AG04449 (cell line): ENCODE measurements at regions not wholly inside any gene's neighbourhood (a gene's known extent, or its start where the extent isn't known, plus 50 kb on each side); places are given as distances from the start of the nearest gene placed in this dataset.

ENCODE experiments used
- CTCF ChIA-PET: fragments of 350-600 bp; formaldehyde crosslinking; extraction: SDS; loops from one replicate; lab custom pipeline; 2021; ENCODE audit warnings: antibody characterized with exemption; lab: Yijun Ruan, JAX
- POLR2A ChIA-PET: fragments of 400-600, 350-600 bp; formaldehyde crosslinking; extraction: SDS; loops from one replicate; lab custom pipeline; 2020; ENCODE audit warnings: antibody characterized with exemption, inconsistent platforms; lab: Yijun Ruan, JAX
- DNase-seq: peaks from one replicate; pipeline ENCODE4 v3.0.0-alpha.2; 2010; ENCODE audit warnings: low read depth, low spot score
- H3K4me3 ChIP-seq: 2 replicates; pipeline ENCODE4 v1.5.1; 2011; ENCODE audit warnings: low read depth, mild to moderate bottlenecking, control low read depth, low read length
- TF ChIP-seq, protein P1 (sequence below): IDR thresholded peaks from one replicate; pipeline ENCODE4 v1.5.1; 2011; ENCODE audit warnings: mild to moderate bottlenecking, moderate library complexity, low read length, control low read depth, inconsistent platforms; ENCODE audit not compliant: insufficient read depth; ENCODE audit errors: missing control alignments

GRCh38 chr11:29210426-29210825 lies 806.4 kb downstream of the KCNA4 start:
- ChIA-PET CTCF (no interaction called here), POLR2A (no interaction called here)
- DNase-seq, result no peak
- TF ChIP-seq, protein P1, sequence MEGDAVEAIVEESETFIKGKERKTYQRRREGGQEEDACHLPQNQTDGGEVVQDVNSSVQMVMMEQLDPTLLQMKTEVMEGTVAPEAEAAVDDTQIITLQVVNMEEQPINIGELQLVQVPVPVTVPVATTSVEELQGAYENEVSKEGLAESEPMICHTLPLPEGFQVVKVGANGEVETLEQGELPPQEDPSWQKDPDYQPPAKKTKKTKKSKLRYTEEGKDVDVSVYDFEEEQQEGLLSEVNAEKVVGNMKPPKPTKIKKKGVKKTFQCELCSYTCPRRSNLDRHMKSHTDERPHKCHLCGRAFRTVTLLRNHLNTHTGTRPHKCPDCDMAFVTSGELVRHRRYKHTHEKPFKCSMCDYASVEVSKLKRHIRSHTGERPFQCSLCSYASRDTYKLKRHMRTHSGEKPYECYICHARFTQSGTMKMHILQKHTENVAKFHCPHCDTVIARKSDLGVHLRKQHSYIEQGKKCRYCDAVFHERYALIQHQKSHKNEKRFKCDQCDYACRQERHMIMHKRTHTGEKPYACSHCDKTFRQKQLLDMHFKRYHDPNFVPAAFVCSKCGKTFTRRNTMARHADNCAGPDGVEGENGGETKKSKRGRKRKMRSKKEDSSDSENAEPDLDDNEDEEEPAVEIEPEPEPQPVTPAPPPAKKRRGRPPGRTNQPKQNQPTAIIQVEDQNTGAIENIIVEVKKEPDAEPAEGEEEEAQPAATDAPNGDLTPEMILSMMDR, result no peak
- H3K4me3 ChIP-seq, result no peak overlapping the region

- POLR2A ChIA-PET, result no interaction called here
- no peak for DNase-seq
- CTCF ChIA-PET, result no interaction called here
- H3K4me3 ChIP-seq, result no peak overlapping the region
- TF ChIP-seq, protein P1, result no peak
These were observed 808.7 kb downstream of the KCNA4 start for GRCh38 chr11:29208117-29208516.

DNA sequence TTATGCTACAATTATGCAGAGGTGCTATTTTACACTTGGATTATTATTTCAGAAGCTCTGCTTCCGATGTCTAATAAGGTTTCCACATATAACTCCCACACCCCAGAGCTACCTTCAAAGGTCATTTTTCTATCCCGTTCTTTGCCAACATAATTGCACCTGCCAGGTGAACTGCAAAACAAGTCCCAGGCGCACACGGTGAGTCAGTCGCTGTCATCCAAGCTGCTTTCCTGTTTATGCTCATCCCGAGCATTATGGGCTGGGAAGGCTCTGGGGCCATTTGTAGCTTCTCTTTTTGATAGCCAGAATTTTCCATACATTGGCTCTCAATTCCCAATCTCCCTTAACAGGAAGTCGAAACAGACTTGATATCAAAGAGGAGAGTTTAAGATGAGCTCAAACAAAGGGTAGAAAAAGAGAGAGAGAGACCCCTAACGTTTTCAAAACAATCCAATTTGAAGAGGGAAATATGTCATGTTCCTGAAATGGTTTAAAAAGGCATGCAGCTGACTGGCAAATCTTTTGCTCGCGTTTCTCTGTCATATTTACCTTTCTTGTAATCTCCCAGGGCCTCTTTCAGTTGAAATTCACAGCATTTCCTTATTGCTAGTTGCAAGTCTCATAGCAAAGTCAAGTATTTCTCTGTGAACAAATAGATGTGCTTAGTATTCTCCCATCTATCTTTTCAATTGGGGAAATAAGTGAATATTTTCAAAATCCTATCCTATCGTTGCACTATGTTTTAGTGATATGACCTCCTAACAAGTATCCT lies 815.9 kb downstream of the KCNA4 start:
- ChIA-PET CTCF (interaction anchor here (1.3 kb wide), 1 partner anchor 15 kb away, joined by 3 read pairs; no protein-coding TSS in a partner anchor), POLR2A (no interaction called here)
- TF ChIP-seq, protein P1, result no peak
- DNase-seq, result no peak
- no peak overlapping the region for H3K4me3 ChIP-seq

DNA sequence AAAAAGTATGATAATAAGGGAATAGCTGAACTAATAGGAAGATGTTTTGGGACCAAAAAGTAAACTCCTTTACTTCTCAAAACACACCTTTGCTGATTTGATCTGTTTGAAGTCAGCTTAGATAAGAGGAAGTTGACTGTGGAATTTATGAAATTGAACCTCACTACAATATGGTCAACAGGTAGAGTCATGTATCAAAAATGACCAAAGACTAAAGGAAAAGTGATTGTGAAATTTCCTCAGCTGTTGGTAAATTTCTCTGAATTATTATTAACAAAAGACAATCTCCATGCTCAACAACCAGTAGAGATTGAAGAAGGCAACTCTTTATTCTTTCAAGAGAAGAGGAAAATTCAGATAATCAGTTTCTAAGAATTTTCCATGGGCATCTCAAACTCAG lies 826.5 kb downstream of the KCNA4 start:
- TF ChIP-seq, protein P1, result no peak
- CTCF ChIA-PET, result interaction anchor here (1.4 kb wide), 1 partner anchor 153 kb away, joined by 3 read pairs; no protein-coding TSS in a partner anchor
- DNase-seq, result no peak
- POLR2A ChIA-PET, result no interaction called here
- no peak overlapping the region for H3K4me3 ChIP-seq

GRCh38 chr11:29187215-29187614 lies 829.6 kb downstream of the KCNA4 start:
- ChIA-PET POLR2A (no interaction called here), CTCF (interaction anchor here (0.9 to 2.3 kb wide), 3 partner anchors 10 to 142 kb away, joined by 3 to 10 read pairs (median 8); no protein-coding TSS in a partner anchor)
- TF ChIP-seq, protein P1, result no peak
- no peak overlapping the region for H3K4me3 ChIP-seq
- DNase-seq, result no peak
